ENCODE measurements at regions not wholly inside any gene's neighbourhood (a gene's known extent, or its start where the extent isn't known, plus 50 kb on each side); places are given as distances from the start of the nearest gene placed in this dataset.

DNA sequence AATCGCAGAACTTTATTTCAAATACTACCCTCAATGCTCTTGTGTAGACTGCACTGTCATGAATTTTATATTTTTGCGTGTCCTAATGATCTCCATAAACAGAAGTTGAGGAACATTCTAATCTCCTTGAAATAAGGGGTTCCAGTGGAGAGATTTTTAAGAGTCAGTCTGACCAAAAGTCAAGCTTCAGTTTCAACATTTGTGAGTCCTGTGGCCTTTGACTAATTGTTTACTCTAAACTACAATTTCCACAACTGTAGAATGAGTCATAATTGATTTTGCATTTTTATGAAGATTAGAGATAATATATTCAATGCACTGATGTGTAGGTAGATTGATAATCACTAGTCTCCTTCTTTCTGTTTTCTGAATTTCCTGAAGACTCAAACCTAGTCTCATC lies 720.3 kb upstream of the ID2 start:
- DNase-seq, result no peak

DNA sequence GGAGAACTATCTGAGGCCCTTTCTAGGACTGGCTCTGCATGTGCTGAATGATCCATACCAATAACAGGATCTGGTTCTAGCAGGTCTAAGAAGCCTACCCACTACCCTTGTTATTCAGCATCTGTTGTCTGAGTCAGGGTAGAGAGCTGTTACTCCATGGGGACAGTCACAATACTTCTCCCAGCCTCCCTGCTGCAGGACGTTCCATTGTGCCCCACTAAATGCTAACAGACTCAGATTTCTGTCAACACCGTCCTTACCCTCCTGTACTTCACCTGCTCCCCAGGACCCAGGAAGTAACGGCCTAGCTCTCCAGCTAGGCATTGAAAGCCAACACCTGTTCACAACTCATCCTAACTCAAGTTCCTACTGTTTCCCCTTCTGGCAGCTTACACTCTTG lies 719.7 kb upstream of the ID2 start:
- DNase-seq, result no peak

DNA sequence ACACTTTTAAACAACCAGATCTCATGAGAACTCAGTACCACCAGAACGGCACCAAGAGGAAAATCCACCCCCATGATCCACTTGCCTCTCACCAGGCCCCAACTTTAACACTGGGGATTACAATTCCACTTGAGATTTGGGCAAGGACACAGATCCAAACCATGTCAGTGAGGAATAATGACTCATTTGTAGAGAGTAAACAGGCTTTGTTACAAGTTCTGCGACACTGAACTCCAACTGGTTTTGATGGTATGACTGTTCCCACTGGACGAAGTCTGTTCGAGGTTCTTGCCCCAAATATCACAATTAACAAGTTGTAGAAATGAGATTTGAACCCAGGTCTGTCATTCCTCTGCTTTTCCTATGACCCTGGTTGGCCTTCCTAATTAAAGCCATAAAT lies 718.1 kb upstream of the ID2 start:
- no peak for DNase-seq

DNA sequence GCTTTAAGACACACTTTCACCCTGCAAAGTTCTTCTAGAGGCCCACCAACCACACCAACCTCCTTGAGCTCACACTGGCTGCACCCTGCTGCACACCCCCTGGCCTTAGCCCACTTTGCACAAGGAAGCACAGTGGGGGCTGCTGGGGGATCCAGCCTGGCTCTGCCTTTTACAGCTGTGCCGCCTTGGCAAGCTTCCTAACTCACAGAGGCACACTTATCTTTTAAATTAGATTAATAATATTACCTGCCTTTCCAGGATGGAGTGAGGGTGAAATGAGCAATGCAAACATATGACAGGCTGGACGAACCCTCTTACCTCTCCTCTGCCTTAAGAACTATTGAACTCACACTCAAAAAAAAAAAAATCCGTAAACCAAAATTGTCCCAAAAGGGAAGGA lies 715.8 kb upstream of the ID2 start:
- no peak for DNase-seq

DNA sequence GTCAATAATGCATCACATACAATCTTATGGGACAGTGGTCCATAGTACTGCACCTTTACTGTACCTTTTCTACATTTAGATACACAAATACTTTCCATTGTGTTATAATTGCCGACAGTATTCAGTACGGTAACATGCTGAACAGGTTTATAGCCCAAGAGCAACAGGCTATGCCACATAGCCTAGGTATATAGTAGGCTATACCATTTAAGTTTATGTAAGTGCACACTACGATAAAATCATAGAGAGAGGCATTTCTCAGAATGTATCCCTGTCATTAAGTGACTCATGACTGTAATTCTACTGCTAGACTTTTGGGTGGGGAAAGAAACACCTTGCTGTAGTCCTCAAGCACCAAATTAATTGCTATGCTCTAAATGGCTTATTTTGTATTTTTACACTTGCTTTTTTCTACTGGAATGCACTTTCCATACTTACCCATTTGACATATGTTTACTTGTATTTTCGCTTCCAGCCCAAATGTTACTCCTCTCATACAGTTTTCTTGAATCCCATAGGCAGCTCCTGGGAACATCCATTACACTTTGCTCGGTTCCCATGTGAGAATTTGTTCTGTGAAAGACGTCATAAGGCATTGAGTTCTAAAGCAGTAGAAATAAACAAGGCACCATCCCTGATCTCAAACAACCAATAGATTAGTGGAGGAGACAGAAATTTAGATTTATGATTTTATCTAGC lies 714.0 kb upstream of the ID2 start:
- no peak for DNase-seq

DNA sequence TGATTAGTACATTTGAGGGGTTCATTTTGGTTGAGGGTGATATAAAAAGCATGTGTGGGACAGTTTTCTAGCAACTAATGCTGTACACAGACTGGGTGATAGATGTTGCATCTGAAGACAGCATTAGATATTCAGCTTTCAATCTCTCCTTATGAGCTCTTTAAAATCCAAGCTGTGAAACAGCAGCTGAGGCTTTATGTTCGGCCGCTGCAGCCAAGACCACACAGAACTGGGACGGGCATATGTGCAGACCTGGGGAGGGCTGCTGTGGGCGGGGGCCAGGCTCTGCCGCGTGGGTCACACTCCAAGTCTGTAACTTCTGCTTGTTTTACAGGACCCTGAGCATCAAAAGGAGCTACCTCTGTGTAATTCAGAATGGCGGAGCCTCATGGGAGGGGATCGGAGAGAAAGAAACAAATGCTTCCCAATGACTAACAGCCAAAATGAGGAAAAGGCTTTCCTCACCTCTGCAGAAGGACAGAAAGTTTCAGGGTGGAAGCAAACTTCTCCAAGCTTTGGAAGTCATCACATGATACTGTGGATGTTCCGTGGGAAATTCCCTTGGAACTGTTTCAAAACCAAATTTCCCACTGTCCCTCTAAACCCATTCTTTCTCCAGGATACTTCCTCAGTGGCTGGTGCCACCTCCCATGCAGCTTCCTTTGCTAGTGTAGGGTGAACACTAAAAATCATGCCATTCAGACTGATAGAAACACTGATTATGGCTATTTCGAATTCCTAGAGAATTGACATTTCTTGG lies 711.9 kb upstream of the ID2 start:
- DNase-seq, result no peak

DNA sequence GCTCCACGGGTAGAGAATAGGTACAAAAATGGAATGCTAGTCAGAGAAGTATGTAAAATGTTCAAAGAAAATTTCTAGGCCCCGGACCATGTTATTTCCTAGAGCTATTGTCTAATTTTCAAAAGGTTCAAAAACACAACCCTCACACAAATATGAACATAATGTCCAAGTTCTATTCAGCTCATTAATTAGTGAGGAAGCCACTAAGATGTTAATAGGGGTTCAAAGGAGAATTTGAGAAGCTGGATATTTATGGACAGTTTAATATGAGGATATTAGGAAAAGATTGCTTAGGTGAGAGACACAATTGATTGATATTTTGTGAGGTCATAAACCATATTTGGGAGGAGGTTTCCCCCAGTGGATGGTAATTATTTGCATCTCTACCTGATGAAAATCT lies 710.6 kb upstream of the ID2 start:
- no peak for DNase-seq

DNA sequence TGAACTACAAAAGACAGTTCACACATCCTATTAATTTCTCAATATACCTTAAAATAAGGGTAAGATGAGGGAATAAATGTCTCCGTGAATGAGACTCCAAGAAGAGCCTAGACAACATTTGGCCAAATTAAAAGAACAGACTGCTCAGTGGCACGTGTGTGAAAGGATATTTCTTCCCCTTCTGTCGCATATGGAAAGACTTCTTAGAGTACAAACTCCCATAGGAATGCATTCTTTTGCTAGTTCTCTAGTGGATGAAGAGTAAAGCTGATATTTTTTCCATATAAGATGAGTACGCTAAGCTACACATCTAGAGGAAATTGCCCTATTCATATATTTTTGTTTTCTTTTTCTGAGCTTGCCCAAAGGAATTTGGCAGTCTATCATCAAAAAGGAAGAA lies 710.0 kb upstream of the ID2 start:
- DNase-seq, result no peak

DNA sequence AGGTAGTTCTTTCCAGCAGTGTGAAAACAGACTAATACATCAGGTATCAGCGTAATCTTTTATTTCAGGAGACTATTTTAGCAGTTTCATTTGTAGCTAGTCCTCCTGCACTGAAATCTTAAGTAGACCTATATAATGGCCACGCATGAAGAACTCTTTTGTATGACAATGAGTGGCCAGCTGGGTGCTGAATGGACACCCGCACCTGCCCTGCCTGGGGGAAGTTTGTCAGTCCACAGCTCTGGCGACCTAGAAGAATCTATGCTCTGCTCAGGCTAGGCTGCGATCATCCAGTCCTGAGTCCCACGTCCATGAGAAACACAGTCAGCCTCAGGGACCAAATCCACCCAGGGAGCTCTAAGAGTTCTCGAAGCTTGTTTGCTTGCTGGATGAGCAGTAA lies 709.2 kb upstream of the ID2 start:
- DNase-seq, result no peak

DNA sequence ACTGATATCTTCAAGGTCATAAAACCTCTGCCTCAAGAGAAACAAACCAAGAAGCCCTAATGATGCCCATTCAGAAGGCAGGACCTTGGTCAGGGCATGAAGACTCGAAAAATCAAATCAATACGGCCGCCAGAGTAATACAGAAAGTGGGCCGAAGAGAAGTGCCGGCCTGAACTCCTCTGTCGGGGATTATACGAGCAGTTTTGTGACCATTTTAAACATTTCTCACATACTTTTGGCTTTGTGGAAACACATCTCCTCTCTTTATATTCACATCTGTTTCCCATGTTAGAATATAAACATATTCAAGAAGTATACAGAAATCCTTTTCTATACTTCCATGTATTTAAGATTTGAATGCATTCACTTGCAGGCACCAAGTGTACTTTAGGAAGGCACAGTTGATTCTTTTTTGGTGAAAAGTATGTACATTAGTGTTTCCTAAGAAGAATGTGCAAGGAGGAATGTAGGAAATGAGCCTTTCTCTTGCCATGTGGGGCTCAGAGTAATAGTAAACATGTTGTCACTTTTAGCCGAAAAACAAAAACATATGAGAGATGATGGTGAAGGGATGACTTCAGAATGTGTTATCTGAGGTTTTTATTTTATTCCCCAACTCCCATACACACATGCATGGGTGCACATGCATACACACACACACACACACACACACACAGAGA lies 707.9 kb upstream of the ID2 start:
- no peak for DNase-seq

DNA sequence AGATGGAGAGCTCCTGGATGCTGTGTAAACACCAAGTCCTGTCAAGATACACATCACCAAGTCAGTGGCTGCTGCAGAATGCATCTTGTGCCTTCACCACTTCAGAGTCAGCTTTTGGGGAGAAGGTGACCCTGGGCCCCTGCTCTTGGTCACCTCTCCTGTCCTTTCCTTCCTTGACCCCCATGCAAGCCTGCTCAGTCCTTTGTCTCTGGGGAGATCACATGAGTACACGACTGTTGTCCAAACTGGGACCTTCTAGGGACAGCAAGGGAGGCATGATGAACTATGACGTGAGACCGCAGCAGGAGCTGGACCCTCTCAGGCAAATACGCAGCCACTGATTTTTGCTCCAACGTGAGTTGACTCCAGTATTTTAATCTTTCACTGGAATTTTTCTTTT lies 706.9 kb upstream of the ID2 start:
- DNase-seq, result no peak

DNA sequence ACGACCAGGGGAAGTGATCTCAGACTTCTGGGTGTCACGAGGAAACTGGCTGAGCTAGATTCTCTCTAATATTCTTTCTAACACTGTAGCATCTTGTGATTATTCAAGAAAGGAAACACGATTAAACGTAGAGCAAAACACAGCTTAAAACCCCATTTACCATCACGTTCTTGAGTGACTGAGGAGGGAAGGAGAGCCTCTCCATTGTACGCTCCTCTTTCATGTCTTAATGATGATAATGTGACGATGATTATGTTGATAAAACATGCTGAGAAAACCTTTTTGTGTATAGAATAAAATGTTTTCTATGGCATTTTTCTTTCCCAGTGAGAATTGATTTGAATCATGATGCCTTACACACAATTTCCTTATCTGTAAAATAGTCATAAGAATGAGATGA lies 705.6 kb upstream of the ID2 start:
- no peak for DNase-seq

DNA sequence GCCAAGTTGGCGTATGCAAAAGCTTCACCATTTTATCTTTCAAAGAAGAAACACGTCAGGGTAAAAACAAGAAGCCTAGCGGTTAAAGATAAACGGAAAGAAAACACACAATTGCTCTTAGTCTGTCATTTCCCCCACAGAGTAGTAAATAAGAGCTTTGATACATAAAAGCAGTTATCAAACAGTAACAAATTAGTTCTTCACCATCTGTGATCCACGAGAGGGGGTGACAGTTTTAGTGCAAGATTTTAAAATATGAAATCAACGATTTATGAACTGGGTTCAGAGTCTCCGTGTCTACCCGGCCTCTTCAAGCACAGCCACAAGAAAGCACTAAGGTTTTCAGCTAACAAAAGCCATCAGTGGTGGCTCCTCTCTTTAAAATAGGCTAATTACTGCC lies 703.9 kb upstream of the ID2 start:
- no peak for DNase-seq

DNA sequence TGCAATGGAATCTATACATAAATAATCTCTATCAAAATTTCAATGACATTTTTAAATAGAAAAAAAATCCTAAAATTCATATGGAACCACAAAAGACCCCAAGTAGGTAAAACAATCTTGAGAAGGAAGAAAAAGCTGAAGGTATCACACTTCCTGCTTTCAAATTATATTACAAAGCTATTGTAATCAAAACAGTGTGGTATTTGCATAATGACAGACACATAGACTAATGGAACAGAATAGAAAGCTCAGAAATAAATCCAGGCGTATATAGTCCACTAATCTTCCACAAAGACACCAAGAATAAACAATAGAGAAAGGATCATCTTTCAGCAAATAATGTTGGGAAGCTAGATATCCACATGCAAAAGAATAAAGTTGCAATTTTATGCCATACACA lies 699.8 kb upstream of the ID2 start:
- DNase-seq, result no peak

DNA sequence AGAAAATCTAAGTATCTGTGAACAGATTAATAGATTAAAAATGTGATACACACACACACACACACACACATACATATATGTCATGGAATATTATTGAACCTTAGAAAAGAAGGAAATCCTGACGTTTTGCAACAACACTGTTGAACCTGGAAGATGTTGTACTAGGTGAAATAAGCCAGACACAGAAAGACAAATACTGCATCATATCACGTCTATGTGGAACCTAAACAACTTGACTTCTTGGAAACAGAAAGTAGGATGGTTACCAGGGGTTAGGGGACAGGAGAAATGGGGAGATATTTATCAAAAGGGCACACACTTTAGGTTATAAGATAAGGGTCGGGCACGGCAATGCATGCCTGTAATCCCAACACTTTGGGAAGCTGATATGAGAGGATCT lies 698.4 kb upstream of the ID2 start:
- no peak for DNase-seq

DNA sequence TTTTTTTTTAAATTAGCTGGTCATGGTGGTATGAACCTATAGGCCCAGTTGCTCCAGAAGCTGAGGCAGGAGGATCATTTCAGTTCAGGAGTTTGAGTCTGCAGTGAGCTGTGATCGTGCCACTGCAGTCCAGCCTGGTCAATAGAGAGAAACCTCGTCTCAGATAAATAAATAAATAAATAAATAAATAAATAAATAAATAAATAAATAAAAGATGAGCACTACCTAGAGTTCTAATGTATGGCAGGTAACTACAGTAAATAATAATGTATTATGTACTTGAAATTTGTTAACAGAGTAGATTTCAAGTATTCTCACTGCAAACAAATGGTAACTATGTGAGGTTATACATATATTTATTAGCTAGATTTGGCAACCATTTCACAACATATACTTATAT lies 697.9 kb upstream of the ID2 start:
- DNase-seq, result no peak

DNA sequence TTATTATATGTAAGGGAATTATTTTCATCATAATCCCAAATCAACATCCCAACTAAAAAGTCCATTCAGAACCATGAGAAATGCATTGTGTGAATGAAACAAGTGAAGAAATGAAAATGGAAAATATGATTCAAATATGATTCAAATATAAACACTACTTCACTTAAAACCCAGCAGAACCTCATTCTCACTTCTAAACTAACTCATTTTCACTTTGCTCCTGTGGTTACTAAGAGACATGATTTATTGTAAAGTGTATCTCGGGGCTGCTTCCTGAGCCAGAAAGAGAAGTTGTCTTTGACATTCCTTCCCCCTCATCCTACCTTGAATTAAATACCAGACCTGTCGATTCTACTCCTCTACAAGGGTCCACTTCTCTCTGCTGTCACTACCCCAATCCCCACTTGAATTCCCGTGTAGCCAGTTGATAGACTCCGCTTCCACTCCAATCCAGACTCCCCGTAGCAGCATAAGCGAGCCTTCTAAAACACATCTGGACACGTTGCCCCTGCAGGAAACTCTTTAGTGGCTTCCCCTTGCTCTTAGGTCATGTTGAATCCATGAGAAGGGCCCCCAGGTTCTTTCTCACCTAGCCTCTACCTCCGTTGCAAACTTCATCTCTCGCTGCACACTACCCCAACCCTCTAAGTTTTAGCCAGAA lies 697.0 kb upstream of the ID2 start:
- DNase-seq, result no peak

DNA sequence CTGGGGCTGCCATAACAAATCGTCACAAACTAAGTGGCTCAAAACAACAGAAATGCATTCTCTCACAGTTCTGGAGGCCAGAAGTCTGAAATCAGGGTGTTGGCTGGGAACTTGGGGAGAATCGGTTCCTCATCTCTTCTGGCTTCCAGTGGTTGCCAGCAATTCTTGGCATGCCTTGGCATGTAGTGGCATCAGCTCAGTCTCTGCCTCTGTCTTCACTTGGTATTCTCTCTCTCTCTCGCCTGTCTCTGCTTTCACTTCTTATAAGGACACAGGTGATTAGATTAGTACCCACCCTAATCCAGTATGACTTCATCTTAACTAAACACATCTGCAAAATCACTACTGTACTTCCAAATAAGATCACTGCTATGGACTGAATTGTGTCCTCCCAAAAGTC lies 695.4 kb upstream of the ID2 start:
- DNase-seq, result no peak

DNA sequence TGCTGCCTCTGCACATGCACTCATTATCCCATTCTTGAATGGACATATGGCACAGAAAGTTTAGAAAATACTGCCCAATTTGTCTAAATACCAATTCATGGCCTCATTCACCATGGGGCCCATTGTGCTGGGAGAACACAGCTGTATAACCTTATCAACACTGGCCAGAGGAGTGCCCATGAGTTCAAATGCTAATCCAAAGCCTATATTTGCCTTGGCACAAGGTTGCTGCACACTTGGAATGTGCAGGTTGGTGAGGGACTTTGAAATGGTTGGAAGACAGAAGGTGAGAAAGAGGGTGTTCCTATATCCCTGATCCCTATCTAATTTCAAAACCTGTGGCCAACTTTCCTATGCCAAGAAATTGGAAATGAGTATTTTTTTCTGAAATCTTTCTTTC lies 693.9 kb upstream of the ID2 start:
- DNase-seq, result no peak

DNA sequence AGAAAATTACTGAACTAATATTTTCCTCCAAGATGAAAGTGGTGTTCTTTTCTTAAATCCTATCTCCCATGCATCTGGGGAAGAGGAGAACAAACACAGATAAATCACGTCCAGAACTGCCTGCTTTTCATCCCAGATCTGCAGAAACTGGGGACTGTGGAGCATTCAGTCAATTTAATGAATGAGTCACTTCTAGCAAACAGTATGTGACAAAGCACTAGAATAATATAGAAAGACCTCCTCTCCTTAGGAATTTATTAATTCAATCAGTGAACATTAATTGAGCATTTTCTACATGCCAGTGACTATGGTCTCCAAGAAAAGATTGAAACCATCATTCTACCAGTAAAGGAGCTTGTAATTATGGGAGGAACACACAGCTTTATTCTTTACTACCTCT lies 693.4 kb upstream of the ID2 start:
- no peak for DNase-seq

DNA sequence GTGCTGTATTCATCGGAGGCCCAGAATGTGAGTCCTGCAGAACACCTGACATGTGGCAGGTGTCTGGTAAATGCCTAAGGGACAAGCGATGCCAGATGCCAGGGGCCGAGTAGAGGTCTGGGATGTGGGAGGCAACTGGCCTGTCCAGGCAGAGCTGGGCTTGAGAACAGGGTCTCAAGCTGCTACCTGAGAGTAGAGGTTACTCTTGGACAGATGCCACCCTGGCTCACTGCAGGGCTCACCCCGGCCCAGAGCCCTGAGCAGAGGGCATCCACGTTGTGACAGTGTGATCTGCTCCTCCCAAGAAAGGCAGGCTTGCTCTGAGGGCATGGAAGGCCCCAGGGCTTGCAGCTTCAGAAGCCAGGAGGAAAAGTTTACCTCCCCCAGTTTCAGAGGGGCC lies 692.0 kb upstream of the ID2 start:
- DNase-seq, result no peak

DNA sequence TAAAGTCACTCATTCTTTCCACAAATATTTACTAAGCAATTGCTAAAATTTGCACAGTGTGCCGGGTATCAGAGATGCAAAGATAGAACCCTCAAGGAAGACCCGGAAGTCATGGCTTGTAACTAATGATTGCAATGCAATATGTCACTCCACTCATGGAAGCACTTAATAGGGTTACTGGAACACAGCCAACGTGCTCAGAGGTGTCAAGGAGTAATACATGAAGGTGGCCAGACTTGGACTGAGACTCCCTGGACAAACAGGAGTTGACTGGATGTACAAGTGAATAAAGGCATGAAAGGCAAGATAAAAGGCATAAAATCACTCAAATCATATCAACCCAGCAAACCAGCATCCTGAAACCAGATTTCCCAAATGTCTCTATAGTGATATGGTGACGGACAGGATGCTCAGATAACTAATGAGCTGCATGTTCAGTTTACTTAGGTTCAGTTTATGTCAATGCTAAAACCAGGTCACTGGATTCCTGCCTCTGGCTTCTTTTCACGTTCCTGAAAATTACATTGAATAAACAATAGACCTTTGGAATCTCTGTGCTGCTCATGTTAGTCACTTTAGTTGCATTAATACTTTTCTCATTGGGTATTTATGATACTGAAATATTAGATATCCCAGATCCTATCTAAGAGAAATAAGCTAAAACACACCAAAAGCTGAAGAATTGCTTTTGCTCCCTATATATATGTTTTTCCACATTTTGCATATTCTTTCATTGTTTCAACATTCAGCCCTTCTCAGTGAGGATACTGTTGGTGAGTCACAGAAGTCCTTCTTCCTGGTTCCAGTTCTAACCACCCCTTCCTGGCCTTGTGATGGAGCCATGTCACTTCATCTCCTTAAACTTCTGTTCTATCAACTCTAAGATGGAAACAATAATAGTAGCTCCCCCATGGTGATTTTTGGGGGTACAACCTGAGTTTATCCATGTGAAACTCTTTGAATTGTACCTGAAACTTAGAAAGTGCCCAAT lies 688.9 kb upstream of the ID2 start:
- DNase-seq, result no peak

Measured in activated CD4-positive, alpha-beta T cell treated with anti-CD3 and anti-CD28 coated beads, Interleukin-2, amount 50 U/mL, for 1 hour (primary cell).